Natural killer cell treated with Interleukin-12 subunit alpha and Interleukin-12 subunit beta and Interleukin-15 and Interleukin-18, amount 100 ng/mL, for 72 hours (primary cell): ENCODE measurements at regions not wholly inside any gene's neighbourhood (a gene's known extent, or its start where the extent isn't known, plus 50 kb on each side); places are given as distances from the start of the nearest gene placed in this dataset.

ENCODE experiments used
- ATAC-seq, 2 donors: fragments of 150-1000 bp; cut with Tn5 transposase in 1 of 2; sonication (Bioruptor Pico), chemical (Tn5 transposase) in 1 of 2; 2 replicates each; pipeline ENCODE4 v1.10.0; 2021
- DNase-seq: peaks from one replicate; pipeline ENCODE4 v3.0.0; 2022; ENCODE audit warnings: low spot score
- H3K27ac Mint-ChIP-seq, 2 donors: 1 replicate in 1 of 2; 2 replicates in 1 of 2; pipeline ENCODE4 v1.8.0; 2022; ENCODE audit warnings: mixed read lengths in 2 of 2, mild to moderate bottlenecking in 1 of 2, moderate library complexity in 1 of 2
- H3K27me3 Mint-ChIP-seq, 2 donors: 1 replicate in 1 of 2; 2 replicates in 1 of 2; pipeline ENCODE4 v1.8.0; 2022; ENCODE audit warnings: mixed read lengths in 2 of 2
- H3K36me3 Mint-ChIP-seq: one replicate; pipeline ENCODE4 v1.8.0; 2022; ENCODE audit warnings: mixed read lengths
- H3K4me1 Mint-ChIP-seq, 2 donors: 1 replicate in 1 of 2; 2 replicates in 1 of 2; pipeline ENCODE4 v1.8.0; 2022; ENCODE audit warnings: low read depth in 2 of 2, mixed read lengths in 2 of 2, mild to moderate bottlenecking in 1 of 2
- H3K4me3 Mint-ChIP-seq: one replicate; pipeline ENCODE4 v1.8.0; 2022; ENCODE audit warnings: mixed read lengths
- H3K9me3 Mint-ChIP-seq: 2 replicates; pipeline ENCODE4 v1.8.0; 2022; ENCODE audit warnings: mixed read lengths

GRCh38 chr2:187918996-187919821, 365.0 kb upstream of the TFPI start:
- ATAC-seq (no peak), DNase-seq (no peak)
- no peaks in the 10 kb centered on the region for H3K27me3 Mint-ChIP-seq
- peaks cover 12% of the 10 kb centered on the region for H3K9me3 Mint-ChIP-seq
- H3K4me1 Mint-ChIP-seq, result no peaks in the 10 kb centered on the region
- no peaks in the 10 kb centered on the region for H3K36me3 Mint-ChIP-seq
- H3K4me3 Mint-ChIP-seq, result no peak overlapping the region
- no peak overlapping the region for H3K27ac Mint-ChIP-seq

GRCh38 chr2:187920511-187920910, 366.3 kb upstream of the TFPI start:
- Mint-ChIP-seq H3K4me3 (no peak overlapping the region), H3K27me3 (no peaks in the 10 kb centered on the region), H3K4me1 (no peaks in the 10 kb centered on the region), H3K36me3 (no peaks in the 10 kb centered on the region), H3K27ac (no peak overlapping the region), H3K9me3 (peaks cover 12% of the 10 kb centered on the region)
- DNase-seq (no peak), ATAC-seq (no peak)

GRCh38 chr2:187922846-187923245, 368.6 kb upstream of the TFPI start:
- Mint-ChIP-seq H3K4me3 (no peak overlapping the region), H3K27me3 (no peaks in the 10 kb centered on the region), H3K36me3 (no peaks in the 10 kb centered on the region), H3K9me3 (peaks cover 12% of the 10 kb centered on the region), H3K27ac (no peak overlapping the region), H3K4me1 (no peaks in the 10 kb centered on the region)
- no peak for DNase-seq
- ATAC-seq, result no peak

GRCh38 chr2:187924293-187924692, 367.4 kb upstream of the GULP1 start:
- DNase-seq (no peak), ATAC-seq (no peak)
- Mint-ChIP-seq H3K27ac (no peak overlapping the region), H3K9me3 (peaks cover 12% of the 10 kb centered on the region), H3K36me3 (no peaks in the 10 kb centered on the region), H3K4me1 (no peaks in the 10 kb centered on the region), H3K4me3 (no peak overlapping the region), H3K27me3 (no peaks in the 10 kb centered on the region)

- H3K36me3 Mint-ChIP-seq, result no peaks in the 10 kb centered on the region
- H3K27ac Mint-ChIP-seq, result no peak overlapping the region
- no peak for ATAC-seq
Measured at GRCh38 chr2:187934236-187934635, 357.4 kb upstream of the GULP1 start.

GRCh38 chr2:187934692-187935091, 357.0 kb upstream of the GULP1 start:
- H3K36me3 Mint-ChIP-seq, result no peaks in the 10 kb centered on the region
- H3K4me1 Mint-ChIP-seq, result no peaks in the 10 kb centered on the region
- H3K27me3 Mint-ChIP-seq, result no peaks in the 10 kb centered on the region
- no peak overlapping the region for H3K4me3 Mint-ChIP-seq
- H3K27ac Mint-ChIP-seq, result no peak overlapping the region
- ATAC-seq (no peak), DNase-seq (no peak)
- peaks cover 4% of the 10 kb centered on the region for H3K9me3 Mint-ChIP-seq

More at GRCh38 chr2:187934236-187934635, 357.4 kb upstream of the GULP1 start:
- no peak overlapping the region for H3K4me3 Mint-ChIP-seq
- DNase-seq, result no peak
- H3K27me3 Mint-ChIP-seq, result no peaks in the 10 kb centered on the region
- peaks cover 6% of the 10 kb centered on the region for H3K9me3 Mint-ChIP-seq
- H3K4me1 Mint-ChIP-seq, result no peaks in the 10 kb centered on the region

GRCh38 chr2:187935126-187935525, 356.5 kb upstream of the GULP1 start:
- no peak for ATAC-seq

GRCh38 chr2:187936228-187936627, 355.4 kb upstream of the GULP1 start:
- peaks cover 4% of the 10 kb centered on the region for H3K9me3 Mint-ChIP-seq
- H3K36me3 Mint-ChIP-seq, result no peaks in the 10 kb centered on the region
- H3K27me3 Mint-ChIP-seq, result no peaks in the 10 kb centered on the region
- H3K4me1 Mint-ChIP-seq, result no peaks in the 10 kb centered on the region
- H3K4me3 Mint-ChIP-seq, result no peak overlapping the region
- ATAC-seq (no peak), DNase-seq (no peak)
- no peak overlapping the region for H3K27ac Mint-ChIP-seq

More at GRCh38 chr2:187935126-187935525, 356.5 kb upstream of the GULP1 start:
- Mint-ChIP-seq H3K36me3 (no peaks in the 10 kb centered on the region), H3K4me1 (no peaks in the 10 kb centered on the region), H3K27me3 (no peaks in the 10 kb centered on the region), H3K4me3 (no peak overlapping the region), H3K27ac (no peak overlapping the region), H3K9me3 (peaks cover 4% of the 10 kb centered on the region)
- no peak for DNase-seq

GRCh38 chr2:187939180-187939579, 352.5 kb upstream of the GULP1 start:
- Mint-ChIP-seq H3K4me1 (no peaks in the 10 kb centered on the region), H3K4me3 (no peak overlapping the region), H3K9me3 (peaks cover 8% of the 10 kb centered on the region), H3K36me3 (no peaks in the 10 kb centered on the region), H3K27ac (no peak overlapping the region), H3K27me3 (no peaks in the 10 kb centered on the region)
- no peak for DNase-seq
- no peak for ATAC-seq

GRCh38 chr2:187942876-187943275, 348.8 kb upstream of the GULP1 start:
- DNase-seq (no peak), ATAC-seq (no peak)
- Mint-ChIP-seq H3K4me3 (no peak overlapping the region), H3K4me1 (no peaks in the 10 kb centered on the region), H3K9me3 (peaks cover 10% of the 10 kb centered on the region), H3K36me3 (no peaks in the 10 kb centered on the region), H3K27me3 (no peaks in the 10 kb centered on the region), H3K27ac (no peak overlapping the region)

GRCh38 chr2:187943772-187944369, 347.8 kb upstream of the GULP1 start:
- Mint-ChIP-seq H3K27me3 (no peaks in the 10 kb centered on the region), H3K4me3 (no peak overlapping the region), H3K4me1 (no peaks in the 10 kb centered on the region), H3K36me3 (no peaks in the 10 kb centered on the region), H3K27ac (no peak overlapping the region), H3K9me3 (peaks cover 10% of the 10 kb centered on the region)
- ATAC-seq, result no peak
- no peak for DNase-seq

GRCh38 chr2:187949859-187950258, 341.8 kb upstream of the GULP1 start:
- Mint-ChIP-seq H3K36me3 (peaks cover 7% of the 10 kb centered on the region), H3K9me3 (peaks cover 22% of the 10 kb centered on the region), H3K4me1 (no peaks in the 10 kb centered on the region), H3K27me3 (no peaks in the 10 kb centered on the region), H3K4me3 (no peak overlapping the region), H3K27ac (no peak overlapping the region)
- DNase-seq (no peak), ATAC-seq (no peak)

- no peaks in the 10 kb centered on the region for H3K27me3 Mint-ChIP-seq
- DNase-seq, result no peak
- H3K9me3 Mint-ChIP-seq, result peaks cover 22% of the 10 kb centered on the region
- ATAC-seq, result no peak
- H3K4me3 Mint-ChIP-seq, result no peak overlapping the region
- H3K27ac Mint-ChIP-seq, result no peak overlapping the region
- H3K36me3 Mint-ChIP-seq, result peaks cover 7% of the 10 kb centered on the region
- H3K4me1 Mint-ChIP-seq, result no peaks in the 10 kb centered on the region
Measured at GRCh38 chr2:187951470-187952218, 340.0 kb upstream of the GULP1 start.

GRCh38 chr2:187956906-187957534, 334.7 kb upstream of the GULP1 start:
- H3K27ac Mint-ChIP-seq, result no peak overlapping the region
- peaks cover 12% of the 10 kb centered on the region for H3K9me3 Mint-ChIP-seq
- DNase-seq (no peak), ATAC-seq (no peak)
- H3K4me3 Mint-ChIP-seq, result no peak overlapping the region
- H3K27me3 Mint-ChIP-seq, result no peaks in the 10 kb centered on the region
- H3K36me3 Mint-ChIP-seq, result no peaks in the 10 kb centered on the region
- no peaks in the 10 kb centered on the region for H3K4me1 Mint-ChIP-seq
